Mucosa of rectum (tissue), 2 donors: ENCODE measurements at regions not wholly inside any gene's neighbourhood (a gene's known extent, or its start where the extent isn't known, plus 50 kb on each side); places are given as distances from the start of the nearest gene placed in this dataset.
"Not testable (repeated sequence)": the region's sequence is repeated elsewhere in the genome, so short reads cannot be mapped to it uniquely, and the experiment has no call there.

Source experiments
- H3K27ac ChIP-seq, 2 donors: one replicate each; pipeline ENCODE4 v1.7.0; 2013; ENCODE audit warnings: inconsistent platforms in 2 of 2, low read depth in 2 of 2, low read length in 2 of 2
- H3K27me3 ChIP-seq, 2 donors: one replicate each; pipeline ENCODE4 v1.7.0; 2013; ENCODE audit warnings: low read length in 2 of 2; ENCODE audit not compliant: control insufficient read depth in 2 of 2, insufficient read depth in 2 of 2
- H3K36me3 ChIP-seq, 2 donors: one replicate each; pipeline ENCODE4 v1.7.0; 2013; ENCODE audit warnings: low read length in 2 of 2; ENCODE audit not compliant: control insufficient read depth in 2 of 2, insufficient read depth in 2 of 2
- H3K4me1 ChIP-seq, 2 donors: one replicate each; pipeline ENCODE4 v1.7.0; 2013; ENCODE audit warnings: low read length in 2 of 2, mild to moderate bottlenecking in 1 of 2; ENCODE audit not compliant: control insufficient read depth in 2 of 2, insufficient read depth in 2 of 2
- H3K4me3 ChIP-seq, 2 donors: one replicate each; pipeline ENCODE4 v1.7.0; 2013; ENCODE audit warnings: low read length in 2 of 2
- H3K9ac ChIP-seq, 2 donors: one replicate each; pipeline ENCODE4 v1.7.0; 2013; ENCODE audit warnings: low read length in 2 of 2, low read depth in 1 of 2, mild to moderate bottlenecking in 1 of 2
- H3K9me3 ChIP-seq, 2 donors: one replicate each; pipeline ENCODE4 v1.7.0; 2013; ENCODE audit warnings: low read length in 2 of 2; ENCODE audit not compliant: control insufficient read depth in 2 of 2
- donor health status: healthy.
- donor health status: Normal muscosa, but diverticular disease.

DNA sequence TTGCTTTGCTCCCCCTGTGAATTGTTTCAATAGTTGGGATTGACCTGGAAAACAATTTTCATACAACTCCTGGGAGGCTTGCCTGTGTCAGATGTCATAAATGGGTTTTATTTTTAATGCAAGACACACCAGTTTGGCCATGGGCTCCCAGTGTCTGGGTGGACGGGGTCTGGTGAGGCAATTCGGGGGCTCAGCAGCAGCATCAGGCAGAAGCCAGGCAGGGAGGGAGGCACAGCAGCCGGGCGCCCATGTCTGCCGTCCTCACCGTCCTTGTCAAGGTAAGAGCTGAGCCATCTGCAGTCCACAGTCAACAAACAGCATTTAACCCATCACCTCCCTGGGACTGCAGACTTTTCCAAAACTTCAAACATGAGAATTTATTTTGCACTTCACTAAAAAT lies 150.6 kb downstream of the NPIPB11 start:
- not testable (repeated sequence) for H3K4me3 ChIP-seq, H3K27ac ChIP-seq, H3K36me3 ChIP-seq, H3K9me3 ChIP-seq, H3K4me1 ChIP-seq, H3K9ac ChIP-seq, H3K27me3 ChIP-seq

DNA sequence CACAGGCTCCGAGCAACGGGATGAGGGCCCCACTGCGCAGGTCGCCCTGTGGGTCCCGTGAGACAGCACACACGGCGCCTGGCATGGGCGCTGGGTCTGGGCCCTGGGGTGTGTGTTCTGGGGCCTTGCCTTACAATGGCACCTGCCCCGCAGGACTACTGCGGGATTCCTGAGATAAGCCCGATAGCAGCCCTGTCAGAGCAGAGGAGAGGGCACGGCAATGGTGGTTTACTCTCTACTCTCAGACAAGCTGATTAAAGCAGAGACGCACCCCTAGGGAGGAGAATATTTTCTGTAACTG lies 151.1 kb downstream of the NPIPB11 start:
- not testable (repeated sequence) for H3K27ac ChIP-seq, H3K9me3 ChIP-seq

DNA sequence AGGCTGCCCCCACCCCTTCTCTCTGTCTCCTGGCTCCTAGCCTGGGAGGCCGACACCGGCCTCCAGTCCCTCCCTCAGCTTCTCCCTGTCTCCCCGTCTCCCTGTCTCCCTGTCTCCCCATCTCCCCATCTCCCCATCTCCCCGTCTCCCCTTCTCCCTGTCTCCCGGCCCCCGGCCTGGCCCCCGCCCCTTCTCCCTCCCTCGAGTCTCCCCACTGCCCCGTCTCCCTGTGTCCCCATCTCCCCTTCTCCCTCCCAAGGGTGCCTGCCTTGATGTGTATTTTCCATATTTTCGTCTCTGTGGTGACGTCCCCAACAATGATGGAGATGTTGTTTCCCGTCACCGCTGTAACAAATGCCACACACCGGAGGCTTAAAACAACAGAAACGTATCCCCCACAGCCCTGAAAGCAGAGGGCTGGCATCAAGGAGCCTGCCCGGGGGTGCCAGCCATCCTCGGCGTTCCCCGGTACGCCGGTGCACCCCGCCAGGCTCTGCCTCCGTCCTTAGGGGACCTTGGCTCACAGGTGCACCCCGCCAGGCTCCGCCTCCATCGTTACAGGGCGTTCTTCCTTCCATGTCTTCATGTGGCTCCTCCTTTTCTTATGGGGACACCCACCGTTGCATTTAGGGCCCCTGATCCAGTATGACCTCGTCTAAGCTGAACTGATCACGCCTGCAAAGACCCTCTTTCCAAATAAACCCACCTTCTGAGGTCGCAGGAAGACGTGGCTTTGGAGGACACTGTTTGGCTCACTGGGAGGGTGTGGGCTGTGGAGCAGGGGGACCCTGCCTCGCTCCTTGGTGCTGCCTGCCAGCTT lies 151.6 kb downstream of the NPIPB11 start:
- Histone ChIP-seq H3K9me3 (no peaks in the 10 kb centered on the region), H3K9ac (no peak overlapping the region), H3K4me1 (peaks cover 0 to 3% of the 10 kb centered on the region in 2 donors), H3K27ac (no peak overlapping the region), H3K27me3 (no peaks in the 10 kb centered on the region), H3K4me3 (no peak overlapping the region), H3K36me3 (no peaks in the 10 kb centered on the region)

More for the DNA sequence above, 151.1 kb downstream of the NPIPB11 start:
- not testable (repeated sequence) for H3K9ac ChIP-seq, H3K27me3 ChIP-seq, H3K4me3 ChIP-seq, H3K4me1 ChIP-seq, H3K36me3 ChIP-seq

DNA sequence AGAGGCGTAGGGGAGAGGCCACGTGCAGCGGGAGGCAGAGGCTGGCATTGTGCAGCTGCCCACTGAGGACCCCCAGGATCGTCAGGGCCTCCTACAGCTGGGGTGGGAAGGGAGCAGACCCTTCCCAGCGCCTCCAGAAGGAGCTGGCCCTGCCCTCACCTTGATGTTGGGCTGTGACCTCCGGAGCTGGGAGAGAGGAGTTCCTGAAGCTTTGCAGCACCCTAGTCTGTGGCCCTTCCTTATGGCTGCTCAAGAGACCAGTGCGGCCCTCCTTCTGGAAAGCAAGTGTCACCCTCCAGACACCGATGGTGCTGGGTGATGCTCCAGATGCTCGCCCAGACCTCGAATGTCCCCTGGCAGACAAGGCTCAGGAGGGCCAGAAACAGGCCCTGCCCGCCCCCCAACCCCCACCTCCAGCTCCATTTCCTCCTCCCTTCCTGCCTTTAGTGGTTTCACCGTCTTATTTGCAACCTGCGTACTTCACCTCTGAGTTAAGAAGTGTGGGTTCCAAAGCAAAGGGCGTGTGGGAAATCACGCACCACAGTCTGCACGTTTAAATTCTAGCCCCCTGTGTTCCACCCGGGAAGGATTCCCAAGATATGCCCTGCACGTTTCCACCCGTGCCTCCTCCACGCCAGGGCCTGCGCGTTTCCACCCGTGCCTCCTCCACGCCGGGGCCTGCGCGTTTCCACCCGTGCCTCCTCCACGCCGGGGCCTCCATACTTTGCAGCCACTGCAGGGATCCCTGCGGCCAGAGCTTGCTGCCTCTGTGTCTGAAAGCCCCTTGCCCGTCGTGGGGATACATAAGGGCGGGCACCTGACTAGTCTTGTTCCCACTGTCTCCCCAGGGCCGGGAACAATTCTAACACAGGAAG lies 152.6 kb downstream of the NPIPB11 start:
- not testable (repeated sequence) for H3K4me3 ChIP-seq, H3K9me3 ChIP-seq, H3K27ac ChIP-seq, H3K27me3 ChIP-seq, H3K36me3 ChIP-seq, H3K9ac ChIP-seq, H3K4me1 ChIP-seq

DNA sequence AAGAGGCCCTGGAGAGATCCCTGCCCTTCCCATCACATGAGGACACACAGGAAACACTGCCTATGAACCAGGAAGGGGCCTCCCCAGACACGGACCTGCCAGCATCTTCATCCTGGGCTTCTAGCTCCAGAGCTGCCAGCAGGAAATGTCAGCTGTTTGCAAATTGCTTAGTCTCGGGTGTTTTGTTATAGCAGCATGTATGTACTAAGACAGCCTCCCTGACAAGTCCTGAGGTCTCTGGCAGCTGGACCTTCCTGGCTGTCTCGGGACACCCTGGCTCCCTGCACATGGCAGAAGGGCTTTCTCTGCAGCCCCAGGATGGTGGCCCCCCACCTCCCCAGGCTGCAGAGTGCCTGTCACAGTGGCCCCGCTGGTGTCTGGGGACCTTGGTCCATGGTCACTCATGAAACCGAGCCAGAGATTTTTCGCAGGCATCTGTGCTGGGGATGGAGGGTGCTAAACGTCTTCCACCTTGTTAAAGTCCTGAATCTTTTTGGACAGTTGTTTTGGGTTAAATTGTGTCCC lies 153.4 kb downstream of the NPIPB11 start:
- H3K36me3 ChIP-seq, H3K27me3 ChIP-seq, H3K27ac ChIP-seq, H3K4me1 ChIP-seq, H3K9me3 ChIP-seq, H3K4me3 ChIP-seq, H3K9ac ChIP-seq: not testable (repeated sequence)

DNA sequence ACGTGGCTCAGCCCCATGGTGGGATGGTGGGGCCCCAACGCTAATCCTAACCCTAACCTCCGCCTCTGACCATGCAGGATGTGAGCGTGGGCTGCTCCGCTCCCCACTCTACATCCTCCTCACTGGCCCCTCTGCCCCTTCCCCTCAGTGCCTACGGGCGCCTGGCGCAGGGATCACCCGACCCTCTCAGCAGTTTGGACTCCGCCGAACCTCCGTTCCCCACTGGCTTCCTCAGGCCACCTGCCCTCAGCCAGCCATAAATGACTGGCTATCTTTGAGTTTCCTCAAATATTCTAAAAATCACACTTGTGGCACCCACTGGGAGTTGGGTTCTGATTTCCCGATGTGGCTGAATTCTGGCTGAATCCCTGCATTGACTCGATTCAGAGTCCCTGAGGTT lies 154.2 kb downstream of the NPIPB11 start:
- H3K4me3 ChIP-seq, H3K36me3 ChIP-seq, H3K27ac ChIP-seq, H3K9ac ChIP-seq, H3K4me1 ChIP-seq, H3K9me3 ChIP-seq, H3K27me3 ChIP-seq: not testable (repeated sequence)

DNA sequence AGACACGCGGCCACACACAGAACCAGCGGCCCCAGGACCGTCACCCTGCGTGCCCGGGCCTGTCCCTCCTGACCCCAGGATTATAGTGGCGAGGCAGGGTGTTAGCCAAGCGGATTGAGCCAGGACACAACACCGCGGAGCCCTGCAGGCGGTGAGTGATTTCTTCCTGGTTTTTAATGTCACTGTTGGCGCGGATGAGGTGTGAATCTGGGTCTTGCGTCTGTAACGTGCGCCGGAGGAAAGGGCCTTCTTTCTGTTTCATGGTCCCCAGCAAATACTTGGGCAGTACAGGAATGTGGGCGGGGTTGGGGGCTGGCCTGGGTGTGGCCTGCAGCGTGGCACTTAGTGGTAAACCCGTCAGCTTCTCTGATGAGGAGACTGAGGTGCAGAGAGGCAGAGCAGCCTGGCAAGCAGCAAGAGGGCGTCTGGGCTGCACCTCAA lies 154.9 kb downstream of the NPIPB11 start:
- H3K27ac ChIP-seq, H3K4me1 ChIP-seq, H3K9me3 ChIP-seq, H3K36me3 ChIP-seq, H3K27me3 ChIP-seq: not testable (repeated sequence)
- peak overlapping the region in 1 of 2 donors; percentile 27 for H3K9ac ChIP-seq
- H3K4me3 ChIP-seq = peak overlapping the region in 1 of 2 donors; percentile 41

- H3K36me3 ChIP-seq, H3K4me3 ChIP-seq, H3K9ac ChIP-seq, H3K27ac ChIP-seq, H3K9me3 ChIP-seq, H3K27me3 ChIP-seq, H3K4me1 ChIP-seq: not testable (repeated sequence)
These were observed 155.5 kb downstream of the NPIPB11 start for GRCh38 chr16:29250923-29251434.

- not testable (repeated sequence) for H3K36me3 ChIP-seq, H3K27ac ChIP-seq, H3K9ac ChIP-seq, H3K4me1 ChIP-seq, H3K4me3 ChIP-seq, H3K9me3 ChIP-seq, H3K27me3 ChIP-seq
These were observed 156.0 kb downstream of the NPIPB11 start for GRCh38 chr16:29250469-29250868.

DNA sequence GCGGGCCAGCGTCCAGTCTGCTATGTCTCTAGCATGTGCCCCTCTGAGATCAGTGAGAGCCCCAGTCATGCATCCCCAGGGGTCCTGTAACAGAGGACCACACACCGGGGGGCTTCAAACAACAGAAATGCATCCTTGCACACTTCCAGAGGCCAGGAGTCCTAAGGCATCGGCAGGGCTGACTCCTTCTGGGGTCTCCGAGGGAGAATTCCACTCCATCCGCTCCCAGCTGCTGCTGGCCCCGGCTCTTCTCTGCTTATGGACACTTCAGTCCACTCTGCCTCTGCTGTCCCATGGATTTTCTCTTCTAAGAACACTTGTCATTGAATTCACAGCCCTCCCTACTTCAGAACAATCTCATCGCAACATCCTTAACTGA lies 157.6 kb downstream of the NPIPB11 start:
- H3K4me1 ChIP-seq, H3K36me3 ChIP-seq, H3K27ac ChIP-seq, H3K27me3 ChIP-seq, H3K4me3 ChIP-seq, H3K9me3 ChIP-seq, H3K9ac ChIP-seq: not testable (repeated sequence)
